HG02623 (cell line): ENCODE measurements at regions not wholly inside any gene's neighbourhood (a gene's known extent, or its start where the extent isn't known, plus 50 kb on each side); places are given as distances from the start of the nearest gene placed in this dataset.
"Not testable (repeated sequence)": the region's sequence is repeated elsewhere in the genome, so short reads cannot be mapped to it uniquely, and the experiment has no call there.

Source experiments
- ATAC-seq: cut with Tn5 transposase; IDR thresholded peaks from one replicate; pipeline ENCODE4 v1.9.1; 2021; ENCODE audit warnings: moderate library complexity; ENCODE audit not compliant: unreplicated experiment

DNA sequence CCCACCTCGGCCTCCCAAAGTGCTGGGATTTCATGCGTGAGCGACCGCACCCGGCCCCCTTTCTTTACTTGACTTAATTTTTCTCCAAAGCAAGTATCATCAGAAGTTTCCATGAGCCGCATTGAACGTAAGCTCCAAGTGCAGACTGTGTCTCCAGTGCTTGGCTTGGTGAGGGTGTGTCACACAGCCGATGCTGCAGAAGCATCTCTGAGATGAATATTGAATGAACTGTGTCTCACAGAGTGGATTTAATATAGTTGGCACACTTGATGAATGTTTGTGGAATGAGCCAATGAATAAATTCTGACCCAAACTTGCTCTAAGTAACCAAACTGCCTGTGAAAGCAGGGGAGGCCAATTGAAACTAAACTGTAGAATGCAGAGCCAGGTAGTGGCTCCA lies 159.4 kb upstream of the KBTBD8 start:
- ATAC-seq, result no peak

DNA sequence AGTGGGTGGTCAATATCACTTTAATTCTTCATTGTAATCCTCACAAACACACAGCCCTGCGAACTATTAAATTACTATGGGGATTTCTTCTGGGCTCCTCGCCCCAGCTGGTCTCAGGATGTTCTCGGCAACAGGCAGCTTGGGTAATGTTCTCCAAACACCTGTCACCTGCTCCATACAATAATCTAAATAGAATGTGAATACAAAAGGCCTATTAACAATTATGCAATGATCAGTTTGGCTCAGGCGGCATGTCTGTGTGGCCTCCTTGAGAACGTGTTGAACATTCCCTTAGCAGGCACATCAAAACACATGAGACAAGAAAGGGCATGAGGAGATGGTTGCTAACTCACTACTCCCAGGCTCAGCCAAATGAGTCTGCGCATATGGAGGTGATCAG lies 158.6 kb upstream of the KBTBD8 start:
- no peak for ATAC-seq

DNA sequence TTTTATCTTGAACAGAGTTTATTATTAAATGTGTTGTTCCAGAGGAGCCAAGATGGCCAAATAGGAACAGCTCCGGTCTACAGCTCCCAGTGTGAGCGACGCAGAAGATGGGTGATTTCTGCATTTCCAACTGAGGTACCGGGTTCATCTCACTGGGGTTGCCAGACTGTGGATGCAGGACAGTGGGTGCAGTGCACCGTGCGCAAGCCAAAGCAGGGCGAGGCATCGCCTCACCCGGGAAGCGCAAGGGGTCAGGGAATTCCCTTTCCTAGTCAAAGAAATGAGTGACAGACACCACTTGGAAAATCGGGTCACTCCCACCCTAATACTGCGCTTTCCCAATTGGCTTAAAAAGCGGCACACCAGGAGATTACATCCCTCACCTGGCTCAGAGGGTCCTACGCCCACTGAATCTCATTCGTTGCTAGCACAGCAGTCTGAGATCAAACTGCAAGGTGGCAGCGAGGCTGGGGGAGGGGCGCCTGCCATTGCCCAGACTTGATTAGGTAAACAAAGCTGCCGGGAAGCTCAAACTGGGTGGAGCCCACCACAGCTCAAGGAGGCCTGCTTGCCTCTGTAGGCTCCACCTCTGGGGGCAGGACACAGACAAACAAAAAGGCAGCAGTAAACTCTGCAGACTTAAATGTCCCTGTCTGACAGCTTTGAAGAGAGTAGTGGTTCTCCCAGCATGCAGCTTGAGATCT lies 155.2 kb upstream of the KBTBD8 start:
- not testable (repeated sequence) for ATAC-seq

DNA sequence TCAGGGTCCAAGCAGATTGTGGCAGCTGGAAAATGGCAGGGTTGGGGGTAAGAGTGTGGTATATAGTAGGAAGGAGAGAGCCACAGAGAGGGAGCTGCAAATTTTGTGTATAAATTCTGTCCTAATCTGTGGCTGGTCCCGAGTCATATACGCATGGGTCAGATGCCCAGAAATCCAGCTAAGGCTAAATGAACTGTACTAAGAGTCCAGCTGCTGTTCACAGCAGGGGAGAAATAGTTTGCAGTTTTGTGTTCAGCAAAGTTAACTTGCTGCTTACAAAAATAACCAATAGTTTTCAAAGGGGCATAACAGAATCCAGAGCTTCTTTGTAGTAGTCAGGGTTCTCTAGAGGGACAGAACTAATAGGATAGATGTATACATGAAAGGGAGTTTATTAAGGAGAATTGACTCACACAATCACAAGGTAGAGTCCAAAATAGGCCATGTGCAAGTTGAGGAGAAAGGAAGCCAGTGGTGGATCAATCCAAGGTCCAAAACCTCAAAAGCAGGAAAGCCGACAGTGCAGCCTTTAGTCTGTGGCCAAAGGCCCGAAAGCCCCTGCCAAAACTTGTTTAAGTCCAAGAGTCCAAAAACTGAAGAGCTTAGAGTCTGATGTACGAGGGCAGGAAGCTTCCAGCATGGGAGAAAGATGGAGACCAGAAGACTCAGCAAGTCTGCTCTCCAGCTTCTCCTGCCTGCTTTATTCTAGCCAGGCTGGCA lies 146.1 kb upstream of the KBTBD8 start:
- ATAC-seq, result no peak

DNA sequence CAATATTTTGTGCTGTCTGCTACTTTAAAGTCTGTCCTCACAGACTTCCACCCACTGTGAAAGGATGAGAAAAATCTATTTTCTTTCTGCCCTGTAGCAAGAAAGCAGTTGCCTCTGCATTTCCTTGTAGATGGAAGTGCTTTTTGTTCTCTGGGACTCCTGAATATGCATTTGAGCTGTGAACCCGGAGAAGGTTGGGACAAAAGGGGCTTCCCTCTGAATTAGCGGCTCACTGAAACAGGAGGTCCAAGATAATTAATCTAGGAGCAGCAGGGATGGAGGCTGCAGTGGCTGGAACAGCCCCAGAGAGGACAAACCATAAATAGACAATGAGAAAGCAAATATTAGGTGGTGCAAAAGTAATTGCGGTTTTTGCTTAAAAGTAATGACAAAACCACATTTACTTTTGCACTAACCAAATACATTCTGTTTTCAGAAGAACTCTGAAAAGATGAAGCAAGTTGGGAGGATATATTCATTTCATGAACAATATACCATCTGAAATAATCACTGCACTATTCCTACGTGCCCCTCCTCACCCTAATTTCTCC lies 143.4 kb upstream of the KBTBD8 start:
- ATAC-seq, result no peak

DNA sequence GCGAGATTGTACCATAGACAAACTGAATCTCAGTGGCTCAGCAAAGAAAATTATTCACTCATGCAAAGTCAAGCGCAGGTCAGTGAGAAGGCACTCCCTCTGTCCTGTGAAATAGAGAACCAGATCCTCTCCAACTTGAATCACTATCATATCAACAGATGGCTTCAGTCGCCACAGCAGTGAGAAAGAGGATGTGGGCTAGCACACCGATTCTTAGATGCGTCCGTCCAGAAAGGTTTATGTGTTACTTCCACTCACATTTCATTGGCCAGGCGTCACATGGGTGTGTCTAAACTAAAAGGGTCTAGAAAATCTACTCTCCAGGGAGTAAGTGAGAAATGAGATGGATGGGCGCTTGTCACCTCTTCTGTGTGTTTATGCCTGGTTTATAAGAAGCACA lies 141.6 kb upstream of the KBTBD8 start:
- ATAC-seq, result peak; percentile 40

DNA sequence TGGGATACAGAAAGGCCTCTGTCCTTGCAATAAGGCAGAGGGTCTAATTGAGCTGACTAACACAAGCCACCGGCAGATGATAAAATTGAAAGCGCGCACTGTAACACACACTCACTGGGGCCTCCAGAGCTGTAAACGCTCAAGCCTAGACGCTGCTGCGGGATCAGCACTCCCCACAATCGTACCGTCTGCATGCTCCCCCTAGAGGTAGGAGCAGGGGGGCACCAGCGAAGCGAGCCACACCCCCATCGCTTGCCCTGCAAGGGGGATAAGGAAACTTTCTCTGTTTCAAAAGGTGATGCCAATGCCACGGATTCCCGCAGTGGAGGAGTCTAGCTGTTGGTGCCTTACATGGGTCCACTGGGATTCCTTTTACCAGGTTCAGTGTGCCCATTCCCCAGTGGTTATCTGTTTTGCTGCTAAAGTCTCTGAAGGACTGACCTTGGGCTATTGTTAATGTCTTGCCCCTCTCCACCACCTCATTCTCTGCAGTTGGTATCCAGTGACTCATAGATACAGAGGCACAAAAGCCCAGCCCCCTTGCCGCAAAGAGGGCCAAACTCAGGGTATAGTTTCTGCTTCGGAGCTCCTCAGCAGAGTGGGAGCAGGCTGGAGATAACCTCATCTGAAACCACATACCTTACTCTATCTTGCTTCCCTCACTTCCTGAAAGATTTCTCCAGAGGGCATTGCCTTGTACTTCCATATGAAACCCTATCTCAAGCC lies 139.3 kb upstream of the KBTBD8 start:
- ATAC-seq, result no peak

DNA sequence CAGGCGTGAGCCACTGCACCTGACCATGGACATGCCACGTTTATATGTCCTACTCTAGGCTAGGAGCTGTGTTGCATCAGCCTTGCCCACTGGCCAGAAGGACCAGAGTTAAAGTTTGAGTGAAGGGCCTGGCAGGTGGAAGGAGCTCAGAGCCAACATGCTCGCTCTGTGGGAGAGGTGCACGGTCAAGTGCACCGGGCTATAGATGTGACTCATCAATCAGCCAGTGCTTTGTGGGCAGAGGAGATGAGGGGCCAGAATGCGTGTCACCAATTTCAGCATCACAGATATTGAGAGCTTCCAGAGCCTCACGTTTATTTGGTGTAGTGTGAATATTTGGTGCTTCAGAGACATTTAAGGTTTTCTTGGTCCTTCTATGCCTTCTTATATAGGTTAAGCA lies 137.3 kb upstream of the KBTBD8 start:
- ATAC-seq, result no peak

DNA sequence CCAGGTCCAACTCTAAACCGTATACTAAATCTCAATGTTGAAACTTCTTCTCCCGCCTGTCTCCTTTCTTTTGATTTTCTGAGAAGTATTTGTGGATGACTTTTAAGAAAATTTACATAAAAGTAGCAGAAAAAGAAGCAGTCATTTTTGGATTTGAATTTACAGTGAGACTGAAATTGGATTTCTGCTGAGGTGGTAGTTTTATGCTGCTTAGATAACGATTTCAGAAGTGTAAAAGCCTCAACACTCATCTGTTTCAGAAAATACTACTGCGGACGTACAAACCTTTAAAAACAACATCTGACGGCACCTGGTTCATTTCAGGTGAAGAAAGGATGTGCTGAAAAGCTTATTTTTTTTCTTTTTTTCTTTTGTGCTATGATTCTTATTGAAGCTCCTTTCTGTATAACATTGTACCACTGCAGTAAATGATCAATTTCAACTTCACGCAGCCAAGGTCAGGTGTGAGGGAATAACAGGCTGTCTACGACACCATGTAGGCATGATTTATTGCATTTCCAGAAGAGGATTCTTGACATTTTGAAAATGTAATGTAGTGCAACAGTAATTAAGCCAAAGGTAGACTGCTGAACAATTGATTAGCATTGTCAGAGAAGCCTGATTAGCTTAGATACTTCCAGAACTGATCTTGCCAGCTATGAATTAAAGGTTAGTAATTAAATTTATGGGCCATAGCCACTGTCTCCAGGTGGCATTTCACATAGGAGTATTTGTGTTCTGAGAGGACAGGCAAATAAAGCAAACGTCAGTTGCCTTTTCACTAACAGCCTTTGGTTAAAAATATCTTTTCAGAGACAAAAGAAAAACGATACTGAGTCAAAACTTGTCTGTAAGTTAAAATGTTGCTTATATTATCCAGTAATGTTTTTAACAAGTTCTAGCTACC lies 134.6 kb upstream of the KBTBD8 start:
- no peak for ATAC-seq

DNA sequence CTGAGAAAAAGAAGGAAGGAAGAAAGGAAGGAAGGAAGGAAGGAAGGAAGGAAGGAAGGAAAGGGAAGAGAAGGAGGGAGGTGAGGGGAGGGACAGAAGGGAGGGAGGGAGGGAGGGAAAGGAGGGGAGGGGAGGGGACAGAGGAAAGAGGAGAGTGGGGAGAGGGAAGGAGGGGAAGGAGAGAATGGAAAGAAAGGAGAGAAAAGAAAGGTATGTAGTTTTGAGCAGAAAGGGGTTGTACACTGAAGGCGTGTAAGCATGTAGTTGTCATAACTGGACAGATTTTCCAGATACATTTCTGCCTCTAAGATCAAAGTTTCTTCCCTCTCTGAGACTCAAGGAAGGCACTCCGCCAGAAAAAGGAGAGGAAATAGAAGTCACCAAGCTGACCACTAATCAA lies 113.4 kb upstream of the KBTBD8 start:
- no peak for ATAC-seq

DNA sequence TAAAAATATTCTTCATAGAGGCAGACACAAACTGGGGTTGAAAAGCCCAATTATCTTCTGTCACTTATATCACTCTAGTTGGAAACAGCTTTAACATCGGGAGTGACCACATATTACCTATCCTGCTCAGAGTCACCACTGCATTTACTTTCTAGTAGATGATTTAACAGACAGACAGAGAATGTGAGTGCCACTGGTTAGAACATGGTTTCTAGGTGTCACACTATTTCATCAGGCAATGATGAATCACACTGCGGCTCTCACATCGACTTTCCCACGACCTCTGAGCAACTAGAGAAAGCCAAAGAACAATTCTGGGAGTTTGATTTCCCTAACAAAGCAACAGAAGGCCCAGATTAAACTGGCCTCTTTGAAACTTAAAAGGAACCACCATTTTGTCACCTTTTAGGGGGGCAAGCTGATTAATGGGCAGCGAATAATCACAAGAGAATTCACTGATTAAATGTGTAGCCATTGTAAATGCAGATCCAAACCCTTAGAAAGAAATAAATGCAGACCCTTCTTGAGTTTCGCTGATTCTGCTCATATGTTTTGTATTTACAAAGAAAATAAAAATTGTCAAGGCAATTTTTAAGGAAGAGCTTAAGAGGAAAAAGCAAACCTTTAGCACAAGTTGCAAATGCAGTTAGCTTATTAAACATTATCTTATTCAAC lies 112.6 kb upstream of the KBTBD8 start:
- no peak for ATAC-seq

DNA sequence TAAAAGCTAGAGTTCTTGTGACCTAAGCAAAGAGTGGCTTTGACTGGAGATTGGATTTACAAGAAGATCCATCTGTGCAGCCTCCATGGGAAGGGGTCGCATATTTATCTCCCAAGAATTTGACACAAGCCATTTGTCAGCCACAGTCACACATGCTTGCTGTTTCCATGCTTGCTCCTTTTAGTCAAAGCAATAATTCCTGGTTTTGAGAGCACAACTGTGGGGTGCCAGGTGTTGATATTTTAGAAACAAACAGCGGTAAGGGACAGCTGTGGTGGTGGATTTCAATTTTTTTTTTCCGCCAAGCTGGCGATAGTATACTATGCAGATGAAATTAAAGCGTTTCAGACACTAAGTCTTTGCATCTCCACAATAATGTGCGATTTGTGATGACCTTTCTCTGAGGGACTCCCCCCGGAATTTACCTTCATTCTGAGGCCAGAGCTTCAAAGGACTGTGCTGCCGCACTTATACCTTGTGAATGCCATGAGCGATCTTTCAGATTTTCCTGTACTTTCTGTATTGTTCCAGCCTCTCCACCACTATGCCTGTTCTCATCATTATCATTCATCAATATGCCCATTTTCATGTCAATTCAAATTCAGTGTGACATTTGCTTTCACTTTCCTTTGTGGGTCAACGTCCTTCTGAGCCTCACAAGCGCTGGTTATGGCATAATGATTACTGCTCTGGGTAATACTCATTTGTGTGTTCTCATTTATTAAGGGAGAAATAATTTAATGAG lies 108.2 kb upstream of the KBTBD8 start:
- ATAC-seq, result no peak

DNA sequence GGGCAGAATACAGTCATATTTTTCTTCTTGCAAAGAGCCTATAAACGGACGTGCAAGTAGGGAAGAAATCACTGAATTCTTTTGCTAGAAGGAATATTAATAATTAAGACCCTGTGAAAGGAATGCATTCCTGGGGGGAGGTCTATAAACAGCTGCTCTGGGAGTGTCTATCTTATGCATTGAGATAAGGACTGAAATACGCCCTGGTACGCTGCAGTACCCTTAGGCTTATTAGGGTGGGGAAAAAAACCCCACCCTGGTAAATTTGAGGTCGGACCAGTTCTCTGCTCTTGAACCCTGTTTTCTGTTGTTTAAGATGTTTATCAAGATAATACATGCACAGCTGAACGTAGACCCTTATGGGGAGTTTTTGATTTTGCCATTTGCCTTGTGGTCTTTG lies 100.0 kb upstream of the KBTBD8 start:
- ATAC-seq, result no peak

DNA sequence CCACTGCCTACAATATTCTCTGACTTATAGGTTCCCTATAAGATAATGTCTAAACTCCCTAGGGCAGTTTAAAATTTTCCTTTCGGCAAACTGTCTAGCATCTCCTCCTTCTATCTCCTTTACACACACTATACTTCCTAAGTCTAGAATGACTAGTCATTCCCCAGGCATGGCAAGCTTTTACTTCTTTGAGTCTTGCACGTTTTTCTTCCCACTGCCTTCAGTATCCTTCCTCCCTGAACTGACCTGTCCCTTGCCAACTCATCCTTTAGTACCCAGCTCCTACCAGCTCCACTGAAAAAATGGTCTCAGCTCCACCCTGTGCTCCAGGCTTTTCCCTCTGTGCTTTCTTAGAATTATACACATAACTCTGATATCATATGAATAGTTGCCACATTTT lies 93.8 kb upstream of the KBTBD8 start:
- ATAC-seq, result no peak

DNA sequence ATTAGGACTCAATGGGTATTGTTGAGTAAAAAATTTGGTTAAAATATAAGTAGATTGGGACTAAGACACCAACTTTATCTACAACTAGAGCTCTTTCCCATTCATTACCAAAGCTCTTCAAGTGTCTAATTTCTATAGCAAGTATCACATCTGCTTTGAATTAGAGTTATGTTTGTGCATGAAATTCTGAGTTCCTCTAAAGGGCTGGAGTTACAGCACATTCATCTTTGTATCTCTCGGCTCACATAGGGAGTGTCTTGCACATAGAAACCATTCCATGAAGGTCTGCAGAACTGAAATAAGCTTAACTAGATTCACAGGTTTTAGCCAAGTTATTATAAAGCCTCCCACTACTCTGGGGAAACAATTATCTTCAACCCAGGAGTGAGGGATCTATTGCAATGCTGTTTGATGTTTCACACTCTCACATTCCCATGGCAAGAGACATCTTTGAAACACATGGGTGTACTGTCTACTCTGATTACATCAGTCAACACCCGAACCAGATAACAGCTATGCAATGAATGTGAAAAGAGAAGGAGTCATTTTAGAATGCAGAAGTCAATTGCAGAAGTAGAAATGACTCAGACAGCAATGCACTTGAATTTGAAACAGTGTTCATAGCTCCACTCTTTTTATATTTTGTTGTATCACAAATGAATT lies 93.1 kb upstream of the KBTBD8 start:
- ATAC-seq, result no peak

DNA sequence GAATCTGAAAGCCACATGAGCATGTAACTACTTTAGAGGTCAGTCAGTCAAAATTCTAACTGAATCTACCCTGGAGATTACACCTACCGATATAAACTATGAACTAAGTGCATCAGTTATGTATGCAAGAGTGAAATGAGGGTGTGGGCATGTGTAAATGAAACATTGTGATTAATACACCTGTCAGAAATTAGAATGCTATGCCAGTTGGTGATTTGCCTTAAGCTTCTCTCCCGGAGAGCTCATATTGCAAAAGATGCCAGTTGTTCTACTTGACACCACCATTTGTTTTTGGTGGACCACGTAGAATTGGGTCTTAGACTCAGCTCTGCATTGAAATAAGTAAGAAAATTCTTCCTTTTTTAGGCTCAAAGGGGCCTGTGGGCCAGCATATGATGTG lies 91.0 kb upstream of the KBTBD8 start:
- ATAC-seq, result no peak

DNA sequence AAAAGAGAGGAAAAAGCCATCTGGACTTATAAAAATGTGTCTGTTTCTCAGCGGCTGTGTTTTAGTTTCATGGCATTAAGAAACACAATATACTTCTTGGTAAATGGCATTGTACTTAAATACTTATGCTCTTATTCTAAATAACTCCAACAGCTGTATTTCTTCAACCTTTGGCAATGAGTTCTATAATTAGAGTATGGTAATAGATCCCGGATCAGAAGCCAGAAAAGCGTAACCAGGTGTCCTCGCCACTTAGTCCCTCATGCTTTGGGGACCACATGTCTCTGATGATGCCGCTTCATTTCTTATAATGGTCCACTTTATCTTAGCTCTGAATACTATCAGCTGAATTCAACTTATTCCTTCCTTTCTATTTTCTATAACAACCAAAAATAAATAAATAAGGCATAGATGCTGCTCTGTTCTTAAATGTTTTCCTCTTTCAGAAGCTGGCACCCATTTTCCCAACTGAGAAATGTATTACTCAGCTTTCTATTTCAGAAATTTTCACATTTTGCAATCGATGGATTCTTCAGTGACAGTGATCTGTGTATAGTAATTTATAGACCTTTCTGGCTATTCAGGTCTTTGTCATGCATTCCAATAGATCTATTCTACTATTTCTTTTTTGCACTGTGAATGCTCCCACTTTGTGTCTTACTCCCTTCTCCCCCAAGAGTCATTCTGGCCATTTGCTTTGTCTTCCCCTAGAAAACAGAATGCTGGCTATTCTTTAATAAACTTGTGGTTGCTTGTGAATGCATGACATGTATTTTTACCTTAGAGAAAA lies 87.6 kb upstream of the KBTBD8 start:
- no peak for ATAC-seq

DNA sequence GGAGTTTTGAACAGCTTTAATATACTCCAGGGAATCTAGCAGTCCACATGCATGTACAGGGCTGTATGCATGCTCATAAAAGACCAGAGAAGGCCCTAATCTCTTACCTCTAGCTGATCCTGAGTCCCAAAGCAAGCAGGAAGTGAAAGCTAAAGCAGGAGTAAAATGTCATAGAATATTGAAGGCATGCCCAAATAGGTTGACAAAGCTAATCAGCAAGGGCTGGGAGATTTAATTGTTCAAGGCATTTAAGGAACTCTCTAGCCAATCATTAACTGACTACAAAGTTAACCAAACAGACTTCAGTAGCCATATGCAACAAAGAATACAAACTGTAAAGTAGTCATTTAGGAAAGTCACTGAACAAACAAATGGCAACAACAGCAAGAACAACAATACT lies 85.8 kb upstream of the KBTBD8 start:
- no peak for ATAC-seq
